HEK293 (cell line): ENCODE measurements at regions not wholly inside any gene's neighbourhood (a gene's known extent, or its start where the extent isn't known, plus 50 kb on each side); places are given as distances from the start of the nearest gene placed in this dataset.

Source experiments
- IKZF3 ChIP-seq: fragments of 450-650 bp; IDR thresholded peaks from 2 replicates; pipeline ENCODE4 v1.5.0; 2018; ENCODE audit warnings: missing biosample characterization, mild to moderate bottlenecking, missing genetic modification characterization, moderate library complexity
- ZBTB8A ChIP-seq: fragments of 450-650 bp; formaldehyde crosslinking; IDR thresholded peaks from 2 replicates; pipeline ENCODE4 v1.5.1; 2016; ENCODE audit warnings: missing biosample characterization, missing genetic modification characterization
- ZNF157 ChIP-seq: fragments of 450-650 bp; formaldehyde crosslinking; IDR thresholded peaks from 2 replicates; pipeline ENCODE4 v1.5.1; 2016; ENCODE audit warnings: missing biosample characterization, missing genetic modification characterization
- ZNF555 ChIP-seq: fragments of 450-650 bp; formaldehyde crosslinking; conservative IDR thresholded peaks from 2 replicates; pipeline ENCODE4 v1.5.1; 2017; ENCODE audit warnings: missing biosample characterization, mild to moderate bottlenecking, missing genetic modification characterization, inconsistent platforms
- TF ChIP-seq, protein P1 (sequence below): fragments of 450-650 bp; formaldehyde crosslinking; IDR thresholded peaks from 2 replicates; pipeline ENCODE4 v1.5.1; 2016; ENCODE audit warnings: missing biosample characterization, missing genetic modification characterization

DNA sequence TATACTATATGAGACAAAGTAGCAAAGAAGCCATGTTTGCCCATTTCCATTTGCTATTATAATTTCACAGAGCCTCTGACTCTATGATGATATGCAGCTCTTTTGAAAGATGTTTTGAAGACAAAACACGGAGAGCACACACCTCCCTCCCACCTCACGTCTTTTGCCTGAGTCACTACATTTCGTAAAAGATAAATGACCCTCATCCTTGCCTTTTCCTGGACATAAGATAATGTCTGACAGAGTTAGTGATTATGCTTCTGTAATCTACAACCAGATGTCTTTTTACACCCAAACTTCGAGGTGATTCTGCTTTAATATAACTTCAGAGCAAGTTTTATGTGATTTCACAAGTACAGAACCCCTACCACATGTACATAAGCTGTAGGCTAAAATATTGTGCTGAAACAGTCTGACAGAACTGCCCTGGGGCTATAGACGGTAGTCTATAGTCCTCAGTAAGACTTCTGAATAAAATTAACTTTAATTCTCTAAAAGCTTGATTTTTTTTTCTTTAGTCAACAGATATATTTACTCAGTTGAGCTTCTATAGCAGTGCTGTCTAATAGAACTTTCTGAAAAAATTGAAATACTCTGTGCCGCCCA, 99.9 kb downstream of the CD200R1L start:
- TF ChIP-seq ZBTB8A (no peak), IKZF3 (tag by site-specific recombination) (no peak), ZNF157 (no peak), ZNF555 (tag by site-specific recombination) (no peak)
- TF ChIP-seq, protein P1, sequence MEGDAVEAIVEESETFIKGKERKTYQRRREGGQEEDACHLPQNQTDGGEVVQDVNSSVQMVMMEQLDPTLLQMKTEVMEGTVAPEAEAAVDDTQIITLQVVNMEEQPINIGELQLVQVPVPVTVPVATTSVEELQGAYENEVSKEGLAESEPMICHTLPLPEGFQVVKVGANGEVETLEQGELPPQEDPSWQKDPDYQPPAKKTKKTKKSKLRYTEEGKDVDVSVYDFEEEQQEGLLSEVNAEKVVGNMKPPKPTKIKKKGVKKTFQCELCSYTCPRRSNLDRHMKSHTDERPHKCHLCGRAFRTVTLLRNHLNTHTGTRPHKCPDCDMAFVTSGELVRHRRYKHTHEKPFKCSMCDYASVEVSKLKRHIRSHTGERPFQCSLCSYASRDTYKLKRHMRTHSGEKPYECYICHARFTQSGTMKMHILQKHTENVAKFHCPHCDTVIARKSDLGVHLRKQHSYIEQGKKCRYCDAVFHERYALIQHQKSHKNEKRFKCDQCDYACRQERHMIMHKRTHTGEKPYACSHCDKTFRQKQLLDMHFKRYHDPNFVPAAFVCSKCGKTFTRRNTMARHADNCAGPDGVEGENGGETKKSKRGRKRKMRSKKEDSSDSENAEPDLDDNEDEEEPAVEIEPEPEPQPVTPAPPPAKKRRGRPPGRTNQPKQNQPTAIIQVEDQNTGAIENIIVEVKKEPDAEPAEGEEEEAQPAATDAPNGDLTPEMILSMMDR (tag by site-specific recombination) = no peak
